Inflammatory macrophage treated with lipopolysaccharide for 1 hour (primary cell): ENCODE measurements at regions not wholly inside any gene's neighbourhood (a gene's known extent, or its start where the extent isn't known, plus 50 kb on each side); places are given as distances from the start of the nearest gene placed in this dataset.

Source experiments
- DNase-seq, 2 donors: peaks; one replicate each; pipeline ENCODE4 v3.0.0-alpha.2; 2020 to 2022

- DNase-seq, result no peak
These were observed 183.5 kb upstream of the DPYD start for GRCh38 chr1:98104289-98104688.

- no peak for DNase-seq
These were observed 182.9 kb upstream of the DPYD start for GRCh38 chr1:98103617-98104285.

GRCh38 chr1:98102345-98103030 lies 181.7 kb upstream of the DPYD start:
- no peak for DNase-seq

DNA sequence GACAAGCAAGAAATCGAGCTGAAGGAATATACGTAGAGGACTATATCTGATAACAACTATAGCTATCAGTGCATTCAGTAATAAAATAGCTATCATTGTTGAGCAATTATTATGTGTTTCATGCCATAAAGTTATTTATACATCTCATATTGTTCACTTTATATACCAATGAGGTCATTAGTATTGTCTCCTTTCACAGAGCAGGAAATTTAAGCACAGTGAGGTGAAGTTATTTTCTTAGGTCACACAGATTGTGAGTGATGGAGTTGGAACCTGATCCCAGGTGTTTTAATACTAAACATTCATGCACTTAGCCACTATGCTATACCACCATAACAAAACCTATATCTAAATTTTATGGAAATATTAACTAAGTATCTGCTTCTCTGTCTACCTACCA lies 180.5 kb upstream of the DPYD start:
- no peak for DNase-seq

GRCh38 chr1:98099501-98099900 lies 178.7 kb upstream of the DPYD start:
- DNase-seq, result no peak

DNA sequence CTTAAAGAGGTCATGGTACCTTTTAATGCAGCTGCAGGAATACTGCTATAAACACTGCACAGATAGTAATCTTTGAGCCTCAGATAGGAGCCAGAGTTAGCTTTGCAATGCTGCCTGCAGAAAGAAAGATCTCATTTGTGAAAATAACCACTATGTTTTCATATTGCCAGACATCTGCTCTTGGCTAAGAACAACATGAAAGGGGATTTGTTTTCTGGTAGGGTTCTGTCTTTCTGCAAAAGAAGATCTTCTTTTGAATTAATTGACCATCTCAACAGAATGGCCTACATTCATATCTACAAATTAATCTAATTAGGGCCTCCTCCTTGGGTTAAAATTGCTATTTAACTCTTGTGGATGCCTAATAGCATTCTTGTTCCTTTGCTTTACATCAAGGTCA lies 177.6 kb upstream of the DPYD start:
- DNase-seq, result no peak

- no peak for DNase-seq
These were observed 169.5 kb upstream of the DPYD start for GRCh38 chr1:98090351-98090750.

DNA sequence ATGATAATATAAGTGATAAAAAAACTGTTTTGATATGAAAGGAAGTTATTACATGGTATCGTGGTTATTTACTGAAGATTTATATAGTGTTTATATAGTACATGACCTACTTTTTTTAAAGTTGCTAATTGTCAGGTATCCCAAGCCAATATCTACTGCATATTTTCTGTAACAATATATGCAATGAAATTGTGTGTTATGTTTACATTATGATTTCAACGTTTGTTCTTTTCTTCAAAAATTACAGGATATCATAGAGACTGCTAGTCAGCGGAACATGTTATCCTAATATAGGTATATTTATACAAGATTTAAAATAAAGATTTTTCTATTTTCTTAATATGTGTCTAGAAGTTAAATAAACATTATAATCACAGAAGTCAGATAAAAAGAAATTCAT lies 167.5 kb upstream of the DPYD start:
- no peak for DNase-seq

DNA sequence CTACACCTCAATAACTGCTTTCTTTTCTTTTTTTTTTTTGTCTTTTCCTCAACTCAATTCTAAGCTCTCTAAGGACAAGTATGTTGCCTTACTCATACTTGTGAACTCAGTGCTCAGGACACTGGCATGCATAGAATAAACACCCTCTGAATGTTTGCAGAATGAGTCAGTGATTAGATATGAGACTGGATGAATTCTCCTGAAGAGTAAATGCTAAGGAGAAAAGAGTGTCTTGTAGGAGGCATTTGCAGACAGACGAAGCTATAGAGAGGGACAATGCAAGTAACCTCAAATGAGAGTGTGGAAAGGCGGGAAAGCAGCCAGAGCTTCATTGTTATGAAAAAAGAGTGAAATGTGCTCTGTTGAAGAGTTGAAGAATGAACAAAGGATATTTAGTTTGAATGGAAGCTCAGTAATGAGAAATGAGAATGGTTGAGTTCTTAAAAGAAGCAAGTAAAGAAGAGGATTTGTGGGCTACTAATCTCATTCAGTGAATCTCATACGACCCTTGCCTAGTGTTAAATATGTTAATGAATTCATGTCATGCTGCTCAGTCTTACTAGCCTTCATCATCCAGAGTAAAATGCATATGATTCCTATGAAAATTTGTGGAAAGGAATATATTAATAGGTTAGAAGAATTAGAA lies 166.1 kb upstream of the DPYD start:
- DNase-seq, result no peak

- no peak for DNase-seq
These were observed 165.3 kb upstream of the DPYD start for GRCh38 chr1:98086156-98086555.

DNA sequence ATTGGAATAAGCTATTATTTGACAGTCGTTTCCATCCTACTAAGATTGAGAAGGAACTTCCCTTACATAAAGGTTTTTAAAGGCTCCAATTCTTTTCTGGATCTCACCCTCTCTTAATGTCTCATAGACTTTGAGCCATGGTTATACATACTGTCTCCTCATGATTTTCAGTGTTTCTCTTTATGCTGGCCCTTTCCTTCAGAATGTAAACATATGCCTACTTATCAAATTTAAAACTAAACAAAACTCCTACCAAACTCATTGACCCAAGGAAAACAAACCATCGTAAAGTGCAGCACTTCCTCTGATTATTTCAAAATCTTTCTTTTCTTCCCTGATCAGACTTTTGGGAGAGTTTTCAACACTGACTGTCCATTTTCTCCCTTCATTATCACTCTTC lies 163.4 kb upstream of the DPYD start:
- no peak for DNase-seq

DNA sequence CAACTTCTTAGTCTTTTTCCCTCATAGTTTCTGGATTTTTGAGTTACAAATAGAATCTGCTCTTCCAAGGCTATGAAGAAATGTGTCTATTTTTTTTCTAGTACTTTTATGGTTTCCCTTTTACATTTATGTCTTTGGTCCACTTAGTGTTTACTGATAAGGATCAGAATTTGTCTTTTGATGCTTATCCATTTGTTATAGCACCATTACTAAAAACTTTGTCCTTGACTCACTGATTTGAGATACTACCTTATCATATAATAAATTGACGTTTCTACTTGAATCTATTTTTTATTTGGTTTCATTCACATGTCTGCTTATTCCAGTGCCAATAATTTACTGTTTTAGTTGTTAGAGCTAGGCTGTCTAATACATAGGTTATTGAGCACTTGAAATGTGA lies 161.1 kb upstream of the DPYD start:
- DNase-seq, result no peak

GRCh38 chr1:98078596-98078995 lies 157.8 kb upstream of the DPYD start:
- peak in 1 of 2 donors; percentile 16 for DNase-seq

- DNase-seq, result no peak
These were observed 156.9 kb upstream of the DPYD start for GRCh38 chr1:98077691-98078090.

DNA sequence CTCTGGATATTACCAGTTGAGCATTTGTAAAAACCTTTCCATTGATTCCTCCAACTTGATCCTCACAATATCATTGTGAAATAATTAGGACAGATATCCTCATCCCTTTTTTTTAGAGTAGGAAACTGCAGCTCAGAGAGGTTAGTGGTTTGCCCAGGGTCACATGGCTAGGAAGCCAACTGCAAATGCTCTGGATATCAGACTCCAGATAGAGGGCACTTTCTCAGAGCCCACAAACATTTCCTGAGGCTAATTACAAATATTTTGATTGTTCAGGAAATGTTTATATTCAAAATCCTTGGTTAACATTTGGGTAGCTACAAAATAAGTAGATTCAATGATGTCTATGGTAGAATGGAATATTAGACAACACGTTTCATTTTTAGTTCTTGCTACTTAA lies 154.8 kb upstream of the DPYD start:
- no peak for DNase-seq

DNA sequence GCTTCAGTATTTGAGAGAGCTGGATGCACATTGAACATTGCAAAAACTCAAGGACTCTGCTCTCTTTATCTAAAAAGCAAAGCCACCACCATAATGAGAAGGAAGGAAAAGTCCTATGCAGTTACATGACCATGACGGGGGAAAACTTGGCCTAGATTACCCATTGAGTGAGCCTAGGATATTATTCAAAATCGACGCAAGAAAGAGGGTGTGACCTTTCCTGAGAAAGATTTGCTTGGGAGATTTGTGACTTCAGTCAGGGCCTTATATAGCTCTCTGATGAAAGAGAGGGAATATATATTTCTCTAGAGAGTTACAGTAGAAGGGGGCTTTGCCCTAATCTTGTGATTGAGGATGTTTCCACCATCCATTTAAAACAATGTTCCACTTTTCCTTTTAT lies 153.0 kb upstream of the DPYD start:
- DNase-seq, result no peak

DNA sequence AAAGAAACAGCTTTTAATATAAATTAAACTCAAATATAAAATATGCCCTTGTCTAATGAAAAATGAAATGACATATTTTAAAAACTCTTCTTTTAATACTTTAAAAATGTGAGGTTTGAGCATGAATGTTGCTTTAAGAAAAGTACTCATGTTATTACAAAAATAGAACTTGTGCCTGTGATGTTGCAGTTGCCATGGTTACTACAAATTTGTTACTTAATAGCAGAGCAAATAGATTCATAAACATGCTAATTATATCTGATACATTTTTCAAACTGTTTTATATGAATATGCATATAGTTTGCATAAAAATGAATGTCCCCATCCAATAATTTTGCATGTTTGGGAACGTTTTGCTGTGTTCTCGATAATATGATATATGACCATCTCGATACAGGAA lies 152.3 kb upstream of the DPYD start:
- DNase-seq, result no peak

- no peak for DNase-seq
These were observed 151.2 kb upstream of the DPYD start for GRCh38 chr1:98072047-98072446.

DNA sequence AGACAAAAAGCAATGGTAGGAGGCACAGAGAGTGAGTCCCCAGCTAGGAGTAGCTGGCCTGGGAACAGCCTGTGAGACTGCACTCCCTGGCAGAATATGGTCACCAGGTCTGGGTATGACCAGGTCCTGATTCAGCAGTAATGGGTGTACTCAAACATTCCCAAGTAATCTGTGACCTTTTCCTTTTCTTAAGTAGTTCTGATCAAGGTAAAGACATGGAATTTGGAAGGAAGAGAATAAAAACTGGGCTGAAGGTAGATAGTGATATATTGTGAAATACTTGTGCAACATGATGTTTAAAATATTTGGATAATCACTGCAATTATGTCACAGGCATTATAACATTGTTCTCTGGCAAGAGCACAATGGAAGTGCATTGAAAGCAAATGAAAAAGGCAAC lies 147.2 kb upstream of the DPYD start:
- no peak for DNase-seq

- no peak for DNase-seq
These were observed 146.1 kb upstream of the DPYD start for GRCh38 chr1:98066911-98067310.

GRCh38 chr1:98059620-98060019 lies 138.8 kb upstream of the DPYD start:
- DNase-seq, result no peak

- no peak for DNase-seq
These were observed 137.8 kb upstream of the DPYD start for GRCh38 chr1:98058676-98059075.

DNA sequence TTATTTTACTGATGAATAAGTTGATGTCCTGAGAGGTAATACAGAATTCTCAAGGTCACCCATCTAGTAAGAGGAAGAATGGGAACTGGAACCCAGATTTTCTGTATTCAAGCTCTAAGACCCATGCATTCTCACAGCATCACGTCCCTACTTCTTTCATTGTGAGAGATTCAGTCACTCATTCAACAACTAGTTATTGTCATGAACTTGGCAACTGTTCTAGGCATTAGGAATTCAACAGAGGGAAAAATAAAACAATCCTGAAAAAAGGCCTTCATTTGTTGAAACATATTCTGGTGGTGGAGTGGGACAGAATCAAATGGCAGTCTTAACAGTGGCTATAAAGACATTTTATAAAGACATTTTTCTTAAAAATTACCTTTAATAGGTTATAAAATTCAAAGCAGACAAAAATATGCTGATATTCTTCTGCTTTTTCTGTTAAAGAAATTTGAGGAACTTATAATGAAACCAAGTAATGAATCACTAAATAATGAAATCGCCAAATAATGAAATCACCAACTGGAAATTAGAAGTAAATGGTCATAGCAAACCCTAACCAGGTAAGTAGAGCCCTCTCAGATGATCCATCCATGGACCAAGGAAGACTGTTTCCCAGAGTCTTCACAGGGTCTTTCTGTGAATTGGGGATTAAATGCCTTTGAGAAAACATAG lies 136.5 kb upstream of the DPYD start:
- peak; percentile 59 to 71 for DNase-seq

GRCh38 chr1:98056781-98057180 lies 135.9 kb upstream of the DPYD start:
- DNase-seq, result no peak
